GM19023 (cell line): ENCODE measurements at regions not wholly inside any gene's neighbourhood (a gene's known extent, or its start where the extent isn't known, plus 50 kb on each side); places are given as distances from the start of the nearest gene placed in this dataset.

ENCODE experiments used
- ATAC-seq: cut with Tn5 transposase; IDR thresholded peaks from one replicate; pipeline ENCODE4 v1.9.1; 2021; ENCODE audit warnings: mild to moderate bottlenecking, moderate library complexity; ENCODE audit not compliant: unreplicated experiment

GRCh38 chr1:4550941-4551340 is 103.5 kb upstream of the AJAP1 start:
- ATAC-seq = no peak

DNA sequence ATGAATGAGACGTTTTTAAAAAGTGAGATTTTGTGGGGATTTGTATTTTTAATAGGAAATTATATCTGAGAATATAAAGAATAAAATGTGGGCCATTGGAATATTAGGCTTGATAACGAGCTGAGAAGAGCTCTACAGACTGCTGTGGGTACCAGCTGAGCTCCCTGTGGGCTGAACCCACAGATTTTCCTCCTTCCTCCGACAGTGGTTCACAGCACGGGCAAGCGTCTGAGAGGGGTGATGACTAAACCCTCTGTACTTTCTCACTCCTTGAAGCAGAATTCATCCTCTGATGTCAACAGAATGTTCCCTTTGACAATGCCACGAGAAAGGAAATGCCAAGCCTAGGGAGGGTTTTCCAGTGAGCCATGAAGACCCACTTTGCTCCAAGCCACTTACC is 102.7 kb upstream of the AJAP1 start:
- ATAC-seq = no peak

- ATAC-seq = no peak
Observed at GRCh38 chr1:4553761-4554160, 100.6 kb upstream of the AJAP1 start.

DNA sequence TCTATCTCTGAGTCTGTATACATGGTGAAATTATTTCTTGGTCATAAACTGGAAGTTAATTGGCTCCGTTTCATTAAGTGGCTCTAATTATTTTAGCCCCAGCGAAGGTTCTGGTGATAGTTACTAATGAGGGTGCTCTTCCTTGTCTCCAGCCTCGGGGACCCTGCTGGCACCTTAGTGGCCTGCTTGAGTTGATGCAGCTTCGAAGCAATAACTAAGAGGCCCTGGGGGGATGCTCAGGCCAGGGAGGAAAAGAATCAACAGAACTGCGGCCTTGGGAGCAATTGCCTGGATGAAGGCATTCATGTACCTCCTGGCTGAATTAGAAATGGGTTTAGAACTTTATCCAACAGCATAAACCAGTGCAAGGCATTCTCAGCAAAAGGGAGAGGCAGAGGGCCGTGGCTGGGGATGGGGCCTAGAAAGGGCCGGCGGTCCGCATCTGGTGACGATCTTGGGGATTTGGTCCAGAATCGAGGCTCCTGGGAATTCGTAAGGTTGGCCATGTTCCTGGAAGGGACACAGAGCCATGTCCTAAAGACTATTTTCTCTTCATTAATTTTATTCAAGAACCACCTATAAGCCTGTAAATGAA is 100.0 kb upstream of the AJAP1 start:
- no peak for ATAC-seq

DNA sequence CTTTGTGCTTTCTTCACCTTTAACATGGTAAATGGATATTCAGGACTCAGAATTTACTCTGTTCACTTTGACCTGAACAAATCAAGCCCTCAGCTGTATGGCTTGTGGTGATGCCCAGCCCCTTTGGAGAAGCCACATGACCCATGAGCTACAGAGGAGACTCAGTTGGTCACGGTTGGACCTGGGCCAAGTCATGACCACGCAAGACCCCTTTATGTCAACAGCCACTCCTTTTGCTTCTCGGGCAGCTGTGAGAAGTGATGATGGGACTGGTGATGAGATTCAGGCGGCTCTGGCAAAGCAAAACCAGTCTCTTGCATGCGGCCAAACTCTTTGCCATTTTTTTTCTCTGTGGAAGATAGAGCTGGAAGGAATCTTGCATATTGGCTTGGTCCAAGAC is 96.5 kb upstream of the AJAP1 start:
- no peak for ATAC-seq

DNA sequence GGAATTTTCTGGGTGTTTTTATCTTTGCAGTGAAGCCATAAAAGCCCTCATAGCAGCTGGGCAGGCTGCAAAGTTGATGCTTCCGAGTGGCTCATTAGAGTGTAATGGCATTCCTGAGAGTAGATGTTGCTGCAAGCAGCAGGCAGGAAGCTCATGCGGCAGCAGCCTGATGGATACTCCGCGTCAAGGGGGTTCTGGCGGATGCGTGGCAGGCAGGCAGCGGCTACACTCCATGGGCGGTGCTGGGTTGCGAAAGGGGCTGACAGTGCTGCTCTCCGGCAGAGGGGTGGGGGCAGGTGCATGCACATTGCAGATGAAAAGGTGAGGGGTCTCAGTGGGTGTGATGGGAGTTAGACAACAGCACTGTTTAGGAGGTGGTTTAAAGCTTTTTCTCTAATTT is 93.2 kb upstream of the AJAP1 start:
- ATAC-seq = no peak

- no peak for ATAC-seq
Observed at GRCh38 chr1:4562321-4562720, 92.1 kb upstream of the AJAP1 start.

DNA sequence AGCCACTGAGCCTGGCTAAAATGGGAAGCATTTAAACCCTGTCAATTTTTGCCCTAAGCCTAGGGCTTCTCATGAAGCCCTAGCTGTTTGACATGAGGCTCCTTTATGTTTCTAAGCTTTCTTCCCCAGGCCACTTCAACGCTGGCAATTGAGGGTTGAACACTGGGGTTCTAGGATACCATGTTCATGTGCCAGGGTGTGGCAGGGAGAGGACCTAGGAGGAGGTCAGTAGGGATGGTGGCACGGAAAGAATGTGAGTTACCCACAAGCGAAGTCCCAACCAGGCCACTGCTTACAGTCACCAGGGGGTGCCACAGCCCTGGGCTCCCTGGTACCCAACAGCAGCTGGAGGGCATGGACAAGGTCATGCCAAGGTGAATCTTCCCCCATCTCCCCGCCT is 90.8 kb upstream of the AJAP1 start:
- no peak for ATAC-seq

DNA sequence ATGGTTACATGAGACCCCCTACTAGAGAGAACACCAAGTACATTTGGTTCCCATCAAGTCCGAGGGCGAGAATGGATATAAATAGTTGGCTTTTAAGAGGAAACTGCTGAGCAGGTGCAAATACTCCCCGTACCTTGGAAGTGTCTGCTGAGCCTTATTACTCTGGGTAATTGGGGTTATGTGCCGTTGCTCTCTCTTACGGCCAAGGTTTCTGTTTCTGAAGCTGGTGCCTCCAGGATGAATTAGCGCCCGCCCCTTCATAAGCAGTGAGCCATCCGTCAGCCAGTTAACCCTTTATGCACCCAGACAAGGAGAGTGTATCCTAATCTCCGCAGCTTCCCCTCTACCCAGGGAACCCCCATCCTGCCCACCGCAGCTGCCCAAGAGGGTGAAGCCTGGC is 90.4 kb upstream of the AJAP1 start:
- no peak for ATAC-seq

GRCh38 chr1:4565166-4565565 is 89.2 kb upstream of the AJAP1 start:
- no peak for ATAC-seq

GRCh38 chr1:4565801-4566449 is 88.5 kb upstream of the AJAP1 start:
- ATAC-seq = no peak

DNA sequence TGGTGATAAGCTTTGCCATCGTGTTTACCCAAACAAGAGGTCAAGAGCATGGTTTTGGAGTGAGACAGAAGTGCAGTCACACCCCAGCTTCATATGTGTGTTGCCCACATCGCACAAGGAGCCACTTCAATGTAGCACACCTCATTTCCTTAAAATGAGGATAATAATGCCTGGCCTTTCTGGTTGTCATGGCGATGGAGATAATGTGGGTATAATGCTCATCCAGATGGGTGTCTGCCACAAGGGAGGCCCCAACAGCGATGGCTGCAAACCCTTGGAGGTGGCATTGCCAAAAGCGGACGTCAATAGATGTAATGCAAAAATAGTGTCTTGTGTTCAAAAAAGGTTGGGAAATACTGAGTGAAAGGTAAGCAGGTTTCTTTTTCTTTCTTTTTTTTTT is 83.1 kb upstream of the AJAP1 start:
- ATAC-seq = no peak

GRCh38 chr1:4573526-4573925 is 80.9 kb upstream of the AJAP1 start:
- ATAC-seq = no peak

GRCh38 chr1:4581807-4582206 is 72.6 kb upstream of the AJAP1 start:
- ATAC-seq = no peak

DNA sequence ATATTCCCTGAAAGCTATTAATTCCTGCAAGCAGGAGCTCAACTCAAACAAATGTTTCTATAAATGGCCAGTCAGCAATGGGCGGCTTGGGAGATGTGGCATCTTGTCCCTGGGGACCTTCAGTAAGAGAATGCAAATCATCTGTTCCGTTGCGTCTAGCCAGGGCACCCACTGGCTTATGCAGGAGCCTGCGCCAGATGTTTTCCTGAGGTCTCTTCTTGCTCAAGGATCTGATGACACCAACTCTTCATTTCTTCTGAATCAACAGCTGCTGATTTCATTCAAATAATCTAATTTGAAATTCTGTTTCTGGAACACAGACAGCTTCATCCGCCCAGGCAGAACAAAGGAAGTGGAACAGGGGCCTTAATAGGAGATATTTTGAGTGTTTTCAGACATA is 70.0 kb upstream of the AJAP1 start:
- ATAC-seq = no peak

- no peak for ATAC-seq
Observed at GRCh38 chr1:4585216-4585615, 69.2 kb upstream of the AJAP1 start.

- ATAC-seq = no peak
Observed at GRCh38 chr1:4585705-4586104, 68.7 kb upstream of the AJAP1 start.

DNA sequence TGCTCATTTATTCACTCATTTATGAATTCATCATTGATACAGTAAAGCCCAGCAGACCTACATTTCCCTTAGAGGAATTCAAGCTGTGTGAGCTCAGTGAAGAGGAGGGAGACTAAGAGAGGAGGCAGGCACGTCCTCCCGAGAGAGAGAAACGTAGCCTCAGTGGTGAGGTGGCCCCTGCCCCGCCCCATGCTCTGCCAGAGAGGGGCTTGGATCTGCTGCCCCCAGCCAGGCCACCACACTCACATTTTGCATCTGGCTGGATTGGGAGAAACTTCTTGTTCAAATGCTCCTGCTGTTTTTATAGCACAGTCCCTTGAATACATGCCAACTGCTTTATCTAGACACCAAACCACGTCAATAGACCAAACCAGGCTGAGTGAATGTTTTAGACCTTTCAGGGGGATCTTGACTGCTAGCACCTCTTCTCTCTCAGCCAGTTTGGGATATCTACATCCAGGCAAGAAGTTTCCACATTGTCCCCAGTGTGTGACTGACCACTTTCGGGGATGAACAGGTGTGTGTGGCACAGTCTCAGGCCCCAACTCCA is 67.7 kb upstream of the AJAP1 start:
- ATAC-seq = no peak

DNA sequence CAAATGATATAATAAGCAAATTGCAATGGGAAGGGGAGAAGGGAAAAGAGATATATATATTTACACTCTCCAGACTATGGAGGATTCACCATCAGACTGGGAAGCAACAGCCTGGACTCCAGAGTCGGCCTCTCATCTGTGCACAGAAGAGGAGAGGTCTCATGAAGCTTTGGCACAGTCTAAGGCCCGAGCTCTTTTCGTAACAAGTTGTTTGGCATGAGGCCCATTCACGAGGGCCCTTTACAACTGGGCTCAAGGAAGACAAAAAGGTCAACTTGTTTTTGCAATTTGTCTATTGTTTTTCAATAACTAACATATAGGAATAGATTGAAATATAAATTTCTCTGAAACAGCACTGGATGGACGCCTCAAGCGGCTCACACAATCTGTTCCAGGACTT is 66.7 kb upstream of the AJAP1 start:
- ATAC-seq = no peak

GRCh38 chr1:4590756-4591155 is 63.7 kb upstream of the AJAP1 start:
- no peak for ATAC-seq

DNA sequence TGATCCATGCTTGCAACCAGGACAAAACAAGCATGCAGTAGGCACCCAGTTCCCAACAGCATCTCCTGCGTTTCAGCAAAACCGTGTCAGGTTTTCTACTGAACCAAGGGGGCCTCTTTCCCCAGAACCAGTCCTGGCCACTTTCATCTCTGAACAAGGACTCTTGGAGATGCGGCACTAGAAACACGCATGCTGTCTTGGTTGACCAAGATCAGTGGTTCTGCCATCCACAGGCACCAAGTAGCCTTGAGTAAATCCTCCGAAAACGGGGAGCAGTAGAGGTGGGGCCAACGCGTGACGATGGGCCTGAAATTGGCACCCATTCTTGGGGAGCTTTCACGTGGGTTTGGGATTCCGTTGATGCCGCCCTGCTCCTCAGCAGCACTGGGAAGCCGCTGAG is 62.5 kb upstream of the AJAP1 start:
- no peak for ATAC-seq

- no peak for ATAC-seq
Observed at GRCh38 chr1:4593106-4593505, 61.3 kb upstream of the AJAP1 start.
